HG02970 (cell line): ENCODE measurements at regions not wholly inside any gene's neighbourhood (a gene's known extent, or its start where the extent isn't known, plus 50 kb on each side); places are given as distances from the start of the nearest gene placed in this dataset.

ENCODE experiments used
- ATAC-seq: cut with Tn5 transposase; IDR thresholded peaks from one replicate; pipeline ENCODE4 v1.9.1; 2021; ENCODE audit warnings: mild to moderate bottlenecking, moderate library complexity, moderate number of reproducible peaks; ENCODE audit not compliant: unreplicated experiment, low FRiP score

DNA sequence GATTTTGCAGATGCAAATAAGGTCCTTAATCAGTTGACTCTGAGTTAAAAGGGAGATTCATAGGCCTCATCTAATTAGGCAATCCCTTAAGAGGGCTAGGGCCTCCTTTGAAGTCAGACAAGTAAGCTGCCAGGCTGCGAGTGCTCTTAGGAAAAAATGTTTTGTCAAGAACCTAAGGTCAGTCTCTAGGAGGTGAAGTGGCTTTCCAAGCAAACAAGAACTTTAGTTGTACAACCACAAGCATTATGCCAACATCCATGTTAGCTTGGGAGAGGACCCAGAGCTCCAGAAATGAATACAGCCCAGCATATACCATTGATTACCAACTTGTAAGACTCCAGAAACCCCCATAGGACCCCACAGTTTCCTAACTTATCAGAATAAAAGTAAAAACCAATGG, 1366.2 kb downstream of the PLA2G4A start:
- no peak for ATAC-seq

DNA sequence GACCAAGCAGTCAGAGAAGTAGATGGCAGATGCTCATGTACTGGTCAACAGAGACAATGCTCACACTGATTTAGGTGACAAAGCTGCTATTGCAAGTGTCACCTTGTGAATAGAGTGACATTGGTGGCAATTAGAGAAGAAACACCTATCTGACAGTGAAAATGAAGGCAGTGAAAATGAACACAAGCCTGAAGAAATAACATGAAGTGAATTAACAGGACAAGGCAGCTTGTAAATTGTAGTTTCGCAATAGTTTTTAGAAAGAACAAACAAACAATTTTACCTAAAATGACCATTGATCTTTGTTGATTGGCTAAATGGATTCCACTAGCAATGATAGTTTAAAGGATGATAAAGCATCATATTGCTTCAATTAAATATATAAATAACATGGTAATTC, 1389.5 kb downstream of the PLA2G4A start:
- ATAC-seq = no peak

DNA sequence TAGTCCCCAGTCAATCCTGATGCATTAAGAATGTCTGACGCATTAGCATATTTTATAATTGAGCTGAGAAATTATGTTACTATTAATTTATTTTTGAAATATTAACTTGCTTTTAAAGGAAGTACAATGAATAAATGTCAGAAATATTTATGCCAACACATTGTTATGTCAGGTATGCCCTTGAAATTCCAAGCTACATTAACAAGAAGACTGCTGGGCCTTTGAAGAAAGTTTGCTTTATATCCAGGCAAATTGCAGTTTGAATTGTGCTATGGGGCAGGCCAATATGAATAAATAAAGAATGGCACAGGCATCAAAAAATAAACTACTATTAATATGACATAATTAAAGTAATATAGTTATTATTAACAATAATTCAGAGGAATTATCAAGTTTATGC, 1391.3 kb downstream of the PLA2G4A start:
- ATAC-seq = no peak

DNA sequence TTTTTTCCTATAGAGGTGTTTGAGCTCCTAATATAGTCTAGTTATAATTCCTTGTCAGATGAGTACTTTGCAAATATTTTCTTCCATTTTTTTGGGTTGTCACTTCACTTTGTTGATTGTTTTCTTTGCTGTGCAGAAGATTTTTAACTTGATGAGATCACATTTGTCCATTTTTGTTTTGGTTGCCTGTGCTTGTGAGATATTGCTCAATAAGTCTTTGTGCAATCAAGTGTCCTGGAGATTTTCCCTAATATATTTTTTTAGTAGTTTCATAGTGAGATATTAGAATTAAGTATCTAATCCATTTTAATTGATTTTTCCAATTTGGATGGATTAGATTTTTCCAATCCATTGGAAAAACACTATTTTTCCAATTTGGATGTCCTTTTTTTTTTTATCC, 1395.5 kb downstream of the PLA2G4A start:
- ATAC-seq = no peak

DNA sequence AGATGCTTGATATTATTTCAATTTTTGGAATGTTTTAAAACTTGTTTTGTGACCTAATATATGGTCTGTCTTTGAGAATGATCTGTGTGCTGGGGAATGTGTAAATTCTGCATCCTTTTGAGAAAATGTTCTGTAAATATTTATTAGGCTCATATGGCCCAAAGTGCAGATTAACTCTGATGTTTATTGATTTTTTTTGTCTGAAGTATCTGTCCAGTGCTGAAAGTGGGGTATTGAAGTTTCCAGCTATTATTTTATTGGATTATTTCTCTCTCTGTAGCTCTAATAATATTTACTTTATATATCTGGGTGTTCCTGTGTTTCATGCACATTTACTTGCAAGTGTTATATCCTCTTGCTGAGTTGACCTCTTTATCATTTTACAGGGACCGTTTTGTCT, 1397.2 kb downstream of the PLA2G4A start:
- ATAC-seq = no peak

DNA sequence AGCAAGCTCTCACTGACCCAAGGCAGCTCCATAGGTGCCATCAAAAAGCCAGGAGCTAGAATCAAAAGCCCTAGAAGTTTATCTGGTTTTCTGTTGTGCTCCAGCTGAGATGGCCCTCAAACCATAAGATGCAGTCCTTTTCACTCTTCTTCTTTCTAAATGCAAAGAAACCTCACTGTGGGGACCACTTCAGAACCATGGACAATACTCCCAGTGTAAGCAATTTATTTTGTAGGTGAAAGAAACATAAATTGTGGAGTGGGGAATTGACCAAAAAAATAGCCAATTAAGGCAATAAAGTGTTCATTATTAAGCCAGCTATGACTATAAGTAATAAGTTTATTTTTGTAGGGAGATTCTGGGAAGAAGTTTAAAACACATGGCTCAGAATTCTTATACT, 1399.9 kb downstream of the PLA2G4A start:
- no peak for ATAC-seq

DNA sequence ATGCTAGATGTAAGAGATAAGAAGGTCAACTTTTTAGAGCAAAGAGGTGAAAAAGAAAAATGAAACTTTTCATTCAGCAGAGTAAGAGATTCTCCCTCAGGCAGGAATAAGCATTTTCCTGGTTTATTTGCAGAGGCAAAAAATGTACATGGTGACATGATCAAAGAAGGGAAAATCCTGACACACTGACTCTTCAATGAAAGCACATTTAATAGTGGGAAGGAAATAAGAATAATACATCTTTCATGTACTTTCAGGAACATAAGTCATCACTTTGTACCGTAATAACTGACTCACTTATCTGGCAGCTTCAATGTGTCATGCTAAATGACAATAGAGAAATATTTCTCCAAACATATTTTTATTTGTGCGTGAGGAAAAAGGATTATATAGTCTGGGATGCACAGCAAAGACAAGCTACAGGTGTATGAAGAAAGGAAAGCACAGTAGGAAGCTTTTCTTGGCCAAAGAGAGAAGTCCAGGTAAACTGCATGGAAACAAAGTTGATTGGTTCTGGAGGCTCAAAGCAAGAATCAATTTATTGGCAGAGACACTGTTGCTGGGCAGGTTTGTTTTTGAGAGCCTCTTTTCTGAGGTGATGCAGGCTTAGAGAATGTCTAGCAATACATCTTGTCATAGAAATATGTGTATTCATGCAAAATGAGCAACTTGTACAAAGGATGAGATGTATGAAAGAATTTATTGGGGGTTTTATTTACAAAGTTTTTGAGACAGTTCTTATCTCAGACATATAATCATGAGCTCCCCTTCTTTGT, 1409.0 kb downstream of the PLA2G4A start:
- ATAC-seq = no peak

DNA sequence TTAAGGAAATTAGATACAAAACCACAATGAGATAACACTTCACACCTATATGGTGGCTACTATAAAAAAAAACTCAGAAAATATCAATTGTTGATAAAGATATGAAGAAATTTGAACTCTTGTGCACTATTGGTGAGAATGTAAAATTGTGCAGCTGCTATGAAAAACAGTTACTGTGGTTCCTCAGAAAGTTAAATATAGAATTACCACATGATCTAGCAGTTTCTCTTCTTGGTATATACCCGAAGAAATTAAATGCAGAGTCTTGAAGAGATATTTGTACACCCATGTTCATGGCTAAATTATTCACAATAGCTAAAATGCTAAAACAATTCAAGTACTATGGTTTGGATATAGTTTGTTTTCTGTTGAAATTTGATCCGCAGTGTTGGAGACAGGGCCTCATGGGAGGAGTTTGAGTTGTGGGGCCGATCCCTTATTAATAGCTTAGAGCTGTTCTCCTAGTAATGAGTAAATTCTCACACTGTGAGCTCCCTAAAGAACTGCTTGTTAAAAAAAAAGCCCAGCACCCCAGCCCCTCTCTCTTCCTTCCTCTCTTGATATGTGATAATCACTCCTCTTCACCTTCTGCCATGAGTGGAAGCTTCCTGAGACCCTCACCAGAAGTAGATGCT, 1412.1 kb downstream of the PLA2G4A start:
- ATAC-seq = no peak

- ATAC-seq = no peak
These were observed 1412.9 kb downstream of the PLA2G4A start for GRCh38 chr1:188241629-188242028.

GRCh38 chr1:188243456-188243855, 1414.7 kb downstream of the PLA2G4A start:
- no peak for ATAC-seq

GRCh38 chr1:188244681-188245080, 1415.9 kb downstream of the PLA2G4A start:
- ATAC-seq = no peak

DNA sequence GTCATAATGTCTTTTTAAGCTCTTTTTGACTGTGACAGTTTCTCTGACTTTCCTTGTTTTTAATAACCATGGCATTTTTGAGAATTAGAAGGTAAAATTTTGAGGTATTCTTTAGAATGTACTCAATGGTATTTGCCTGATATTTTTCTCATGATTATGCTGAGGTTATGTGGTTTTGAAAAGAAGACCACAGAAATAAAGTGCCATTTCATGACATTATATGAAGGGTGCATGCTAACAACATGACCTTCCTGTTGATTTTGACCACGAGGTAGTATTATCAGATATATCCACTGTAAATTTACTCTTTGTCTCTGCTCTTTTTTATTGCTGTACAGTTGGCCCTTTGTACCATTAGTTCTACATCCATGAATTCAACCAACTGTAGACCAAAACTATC, 1418.5 kb downstream of the PLA2G4A start:
- no peak for ATAC-seq

DNA sequence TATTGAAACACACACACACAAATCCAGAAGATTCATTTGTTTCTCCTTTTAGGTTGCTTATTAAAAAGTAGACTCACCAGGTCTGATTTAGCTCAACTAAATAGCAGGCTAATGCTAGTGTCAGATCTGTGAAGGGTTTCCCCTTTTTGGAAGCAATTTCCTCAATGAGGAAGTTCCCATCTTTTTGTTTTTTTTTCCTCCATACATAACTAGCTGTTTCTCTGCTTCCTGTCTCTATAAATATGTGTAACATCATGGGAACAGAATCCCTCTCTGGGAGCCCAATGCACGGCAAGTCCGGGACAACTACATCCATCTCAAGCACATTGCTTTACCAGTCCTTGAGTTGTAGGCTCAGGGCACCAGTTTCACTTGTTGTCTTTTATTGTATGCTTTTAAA, 1421.1 kb downstream of the PLA2G4A start:
- ATAC-seq = no peak

- no peak for ATAC-seq
These were observed 1422.3 kb downstream of the PLA2G4A start for GRCh38 chr1:188251036-188251435.

DNA sequence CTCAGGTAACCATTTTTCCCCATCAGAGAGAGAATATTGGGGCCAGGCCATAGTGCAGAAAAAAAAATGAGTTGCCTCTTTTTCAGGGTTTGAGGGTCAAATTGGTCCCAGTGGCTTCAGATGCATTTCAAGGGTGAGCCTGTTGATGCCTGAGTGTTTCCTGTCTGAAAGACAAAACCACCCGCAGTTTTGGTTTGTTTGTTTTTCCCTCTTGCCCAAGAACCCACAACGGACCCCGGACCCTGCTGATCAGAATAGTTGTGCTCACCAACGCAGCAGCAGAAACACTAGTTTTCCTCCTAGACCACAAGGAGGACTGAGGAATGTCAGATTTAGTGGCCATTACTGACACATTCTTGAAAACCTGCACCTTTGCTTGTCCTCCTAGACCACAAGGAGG, 1433.1 kb downstream of the PLA2G4A start:
- no peak for ATAC-seq

DNA sequence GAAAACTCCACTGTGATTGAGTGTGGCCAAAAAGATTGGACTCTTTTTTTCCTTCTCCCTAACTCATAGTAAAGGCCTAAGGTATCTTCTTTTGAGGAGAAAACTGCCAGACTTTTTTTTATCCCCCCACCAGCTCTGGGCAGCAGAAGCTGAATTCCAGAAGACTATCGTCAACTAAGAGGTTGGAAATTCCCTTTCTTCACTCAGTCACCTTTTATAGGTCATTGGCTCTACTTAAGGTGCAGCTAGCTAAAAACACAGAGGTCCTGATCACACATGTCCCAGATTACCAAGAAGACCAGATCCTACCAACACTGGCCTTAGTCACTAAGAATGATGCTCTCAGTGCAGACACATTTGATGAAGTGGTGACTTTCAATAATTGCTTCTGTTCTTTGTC, 1441.2 kb downstream of the PLA2G4A start:
- ATAC-seq = no peak

DNA sequence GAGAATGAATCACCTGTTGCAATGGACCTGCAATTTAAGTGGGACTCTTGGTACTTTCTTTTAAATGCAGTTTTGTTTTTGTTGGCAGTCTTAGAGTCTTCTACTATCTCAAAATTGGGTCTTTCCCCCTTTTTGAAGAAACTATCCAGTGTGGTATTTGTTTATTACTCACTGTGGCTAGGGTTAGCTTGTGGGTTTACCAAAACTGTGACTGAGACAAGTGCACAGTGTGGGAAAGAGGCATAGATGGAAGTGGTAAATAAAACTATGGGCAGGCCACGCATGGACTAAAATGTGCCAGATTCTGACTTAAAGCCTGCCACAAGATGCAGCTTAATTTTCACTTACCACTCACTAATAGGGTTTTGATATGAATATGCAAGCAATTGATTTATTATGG, 1441.7 kb downstream of the PLA2G4A start:
- ATAC-seq = no peak

DNA sequence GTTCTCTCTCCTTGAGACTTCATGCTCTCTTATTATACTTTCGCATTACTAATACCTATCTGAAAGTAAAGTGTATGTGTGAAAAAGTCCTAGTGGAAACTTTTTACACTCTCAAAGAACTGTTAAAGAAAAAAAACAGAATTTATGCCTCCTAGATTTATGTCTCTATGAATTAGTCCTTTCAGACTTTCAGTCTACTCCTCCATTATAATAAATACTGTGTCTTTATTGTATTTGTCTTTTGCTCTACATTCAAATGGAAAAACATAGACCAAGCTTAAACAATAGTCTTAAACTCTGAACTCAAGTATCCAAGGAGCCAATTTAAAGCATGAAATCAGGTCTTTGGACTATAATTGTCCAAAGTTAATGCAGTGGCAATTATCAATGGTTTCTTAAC, 1449.0 kb downstream of the PLA2G4A start:
- no peak for ATAC-seq

- no peak for ATAC-seq
These were observed 1453.2 kb downstream of the PLA2G4A start for GRCh38 chr1:188281921-188282320.

GRCh38 chr1:188295157-188295556, 1466.4 kb downstream of the PLA2G4A start:
- no peak for ATAC-seq

- no peak for ATAC-seq
These were observed 1474.0 kb downstream of the PLA2G4A start for GRCh38 chr1:188302746-188303145.

DNA sequence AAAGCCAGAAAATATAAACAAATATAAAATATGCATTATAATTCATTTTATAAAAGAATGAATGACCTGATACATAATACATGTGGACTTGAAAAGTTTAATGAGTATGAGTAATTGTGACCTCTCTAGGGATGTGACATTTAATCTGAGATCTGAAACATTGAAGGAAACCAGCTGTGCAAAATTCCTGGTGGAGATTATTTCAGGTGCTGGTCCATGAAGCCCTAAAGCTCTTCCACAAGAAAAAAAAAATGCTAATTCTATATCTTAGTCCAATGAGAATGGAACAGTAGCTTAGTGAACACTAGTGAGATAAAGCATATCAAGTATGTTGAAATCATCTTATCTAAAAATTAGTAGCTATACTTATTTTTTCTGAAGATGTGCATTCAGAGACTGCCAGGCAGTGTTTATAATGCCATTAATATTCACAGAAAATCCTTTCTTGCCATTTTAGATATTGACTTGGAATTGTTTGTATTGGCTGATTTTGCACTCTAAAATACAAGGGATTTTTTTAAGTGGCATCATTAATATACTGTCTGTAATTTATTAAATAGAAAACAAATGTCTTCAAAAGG, 1485.9 kb downstream of the PLA2G4A start:
- no peak for ATAC-seq
